ENCODE measurements at regions not wholly inside any gene's neighbourhood (a gene's known extent, or its start where the extent isn't known, plus 50 kb on each side); places are given as distances from the start of the nearest gene placed in this dataset.
"Not testable (repeated sequence)": the region's sequence is repeated elsewhere in the genome, so short reads cannot be mapped to it uniquely, and the experiment has no call there.

- no peak for FAIRE-seq
Observed at GRCh38 chr5:67917561-67917960, 298.0 kb upstream of the PIK3R1 start.

GRCh38 chr5:67910546-67910945, 305.0 kb upstream of the PIK3R1 start:
- no peak for FAIRE-seq

- FAIRE-seq = no peak
Observed at GRCh38 chr5:67908126-67908765, 307.3 kb upstream of the PIK3R1 start.

GRCh38 chr5:67904366-67904765, 311.2 kb upstream of the PIK3R1 start:
- FAIRE-seq = no peak

- FAIRE-seq = no peak
Observed at GRCh38 chr5:67903656-67904055, 311.9 kb upstream of the PIK3R1 start.

- FAIRE-seq = no peak
Observed at GRCh38 chr5:67903121-67903520, 312.4 kb upstream of the PIK3R1 start.

GRCh38 chr5:67902497-67902830, 313.1 kb upstream of the PIK3R1 start:
- FAIRE-seq = no peak

- no peak for FAIRE-seq
Observed at GRCh38 chr5:67901814-67902496, 313.6 kb upstream of the PIK3R1 start.

GRCh38 chr5:67900514-67900913, 315.0 kb upstream of the PIK3R1 start:
- no peak for FAIRE-seq

- no peak for FAIRE-seq
Observed at GRCh38 chr5:67897980-67898379, 317.6 kb upstream of the PIK3R1 start.

GRCh38 chr5:67897431-67897830, 318.1 kb upstream of the PIK3R1 start:
- no peak for FAIRE-seq

- no peak for FAIRE-seq
Observed at GRCh38 chr5:67896930-67897313, 318.6 kb upstream of the PIK3R1 start.

- FAIRE-seq = no peak
Observed at GRCh38 chr5:67896311-67896929, 319.1 kb upstream of the PIK3R1 start.

- FAIRE-seq = not testable (repeated sequence)
Observed at GRCh38 chr5:67889870-67890269, 325.7 kb upstream of the PIK3R1 start.

GRCh38 chr5:67887748-67888161, 327.8 kb upstream of the PIK3R1 start:
- FAIRE-seq = no peak

- FAIRE-seq = no peak
Observed at GRCh38 chr5:67886761-67887160, 328.8 kb upstream of the PIK3R1 start.

- no peak for FAIRE-seq
Observed at GRCh38 chr5:67880876-67881275, 334.7 kb upstream of the PIK3R1 start.

GRCh38 chr5:67880511-67880805, 335.1 kb upstream of the PIK3R1 start:
- no peak for FAIRE-seq

- no peak for FAIRE-seq
Observed at GRCh38 chr5:67879620-67880510, 335.7 kb upstream of the PIK3R1 start.

GRCh38 chr5:67878933-67879332, 336.6 kb upstream of the PIK3R1 start:
- no peak for FAIRE-seq

- FAIRE-seq = no peak
Observed at GRCh38 chr5:67876371-67876770, 339.2 kb upstream of the PIK3R1 start.

- no peak for FAIRE-seq
Observed at GRCh38 chr5:67875601-67876000, 340.0 kb upstream of the PIK3R1 start.

- no peak for FAIRE-seq
Observed at GRCh38 chr5:67873935-67874334, 341.6 kb upstream of the PIK3R1 start.

- no peak for FAIRE-seq
Observed at GRCh38 chr5:67870662-67871061, 344.9 kb upstream of the PIK3R1 start.

Data from islet of Langerhans (tissue), 1 donor.